GM19099 (cell line): ENCODE measurements at regions not wholly inside any gene's neighbourhood (a gene's known extent, or its start where the extent isn't known, plus 50 kb on each side); places are given as distances from the start of the nearest gene placed in this dataset.

Source experiments
- POLR2A ChIP-seq: IDR thresholded peaks from 3 replicates; pipeline ENCODE4 v1.6.1; 2011; ENCODE audit warnings: low read depth; ENCODE audit not compliant: insufficient read length; ENCODE audit errors: extremely low read depth

DNA sequence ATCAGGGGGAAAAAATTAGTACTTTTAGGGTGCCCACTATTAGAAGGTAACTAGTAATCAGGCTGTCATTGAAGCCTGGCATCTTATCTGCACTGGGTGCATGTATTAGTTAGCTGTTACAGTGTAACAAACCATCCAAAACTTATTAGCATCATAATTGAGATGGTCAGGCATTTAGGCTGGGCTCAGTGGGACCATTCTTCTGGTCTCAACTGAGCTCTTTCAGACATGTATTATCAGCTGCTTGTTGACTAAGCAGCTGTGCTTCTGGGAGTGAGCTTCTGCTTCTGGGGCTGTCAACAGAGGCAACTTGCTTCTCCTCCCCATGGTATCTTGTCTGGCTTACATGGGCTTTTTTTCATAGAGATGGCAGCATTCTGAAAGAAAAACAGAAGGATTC is 154.0 kb upstream of the ZNF92 start:
- no peak for TF ChIP-seq POLR2A

DNA sequence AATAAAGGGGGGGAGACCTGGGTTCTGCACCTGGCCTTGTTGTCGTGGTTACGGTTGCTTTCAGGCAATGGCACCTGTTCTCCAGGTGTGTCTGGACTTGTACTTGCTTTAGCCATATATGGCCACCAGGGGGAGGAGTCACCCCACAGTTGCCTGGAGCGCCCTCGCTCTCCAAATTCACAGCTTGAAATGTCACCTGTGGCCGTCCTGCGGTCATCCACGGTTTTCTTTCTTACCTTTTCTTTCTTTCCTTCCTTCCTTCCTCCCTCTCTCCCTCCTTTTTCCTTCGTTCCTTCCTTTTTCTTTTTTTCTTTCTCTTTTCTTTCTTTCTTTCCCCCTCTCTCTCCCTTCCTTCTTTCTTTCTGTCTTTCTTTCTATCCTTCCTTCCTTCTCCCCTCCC is 157.2 kb upstream of the ZNF92 start:
- TF ChIP-seq POLR2A, result no peak

DNA sequence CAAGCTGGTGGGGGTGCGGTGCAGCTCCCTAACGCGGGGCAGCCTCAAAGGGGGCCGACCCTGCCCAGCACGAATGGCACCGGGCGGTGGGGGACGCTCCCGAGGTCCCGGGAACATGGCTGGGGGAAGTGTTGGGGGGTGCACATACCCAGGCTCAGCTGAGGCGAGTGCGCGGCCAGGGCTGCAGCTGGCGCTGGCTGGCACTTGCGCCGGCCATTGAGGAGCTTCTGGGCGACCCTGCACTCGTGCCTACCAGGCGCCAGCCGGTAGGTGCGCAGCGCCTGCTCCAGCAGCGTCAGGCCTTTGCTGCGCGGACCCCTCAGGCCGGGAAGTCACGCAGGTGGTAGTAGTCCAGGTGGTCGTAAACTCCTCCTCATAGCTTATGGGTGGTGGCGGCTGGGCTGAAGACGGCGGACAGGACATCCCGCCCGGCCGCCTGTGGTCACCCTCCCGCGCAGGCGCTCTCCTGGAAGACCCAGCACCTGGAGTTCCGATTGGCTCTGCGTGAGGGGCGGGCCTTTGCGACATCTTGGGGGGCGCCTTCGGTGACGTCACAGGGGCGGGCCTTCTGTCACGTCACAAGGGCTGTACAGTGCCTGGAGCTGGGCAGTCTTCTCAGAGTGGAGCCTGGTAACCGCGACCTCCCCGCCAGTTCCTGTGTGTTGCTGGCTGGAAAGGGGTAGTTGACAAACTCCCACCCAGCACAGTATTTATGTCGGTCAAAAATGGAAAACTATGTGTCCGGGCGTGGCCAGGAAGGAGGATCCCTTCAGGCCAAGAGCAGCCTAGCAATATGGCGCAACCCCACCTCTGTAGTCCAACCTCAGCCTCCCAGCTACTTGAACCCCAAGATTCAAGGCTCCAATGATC is 74.5 kb upstream of the ERV3-1 start:
- peak; percentile 53 for TF ChIP-seq POLR2A
